Amniotic stem cell (primary cell): ENCODE measurements at regions not wholly inside any gene's neighbourhood (a gene's known extent, or its start where the extent isn't known, plus 50 kb on each side); places are given as distances from the start of the nearest gene placed in this dataset.

Experiments used
- DNase-seq: peaks from one replicate; lab custom pipeline; 2025; lab: John Stamatoyannopoulos, UW

- no peak for DNase-seq
Observed at GRCh38 chr18:24827501-24827900, 367.1 kb downstream of the HRH4 start.

GRCh38 chr18:24831081-24831480, 370.6 kb downstream of the HRH4 start:
- DNase-seq = no peak

GRCh38 chr18:24831871-24832665, 371.6 kb downstream of the HRH4 start:
- no peak for DNase-seq

- no peak for DNase-seq
Observed at GRCh38 chr18:24835751-24836150, 375.3 kb downstream of the HRH4 start.

DNA sequence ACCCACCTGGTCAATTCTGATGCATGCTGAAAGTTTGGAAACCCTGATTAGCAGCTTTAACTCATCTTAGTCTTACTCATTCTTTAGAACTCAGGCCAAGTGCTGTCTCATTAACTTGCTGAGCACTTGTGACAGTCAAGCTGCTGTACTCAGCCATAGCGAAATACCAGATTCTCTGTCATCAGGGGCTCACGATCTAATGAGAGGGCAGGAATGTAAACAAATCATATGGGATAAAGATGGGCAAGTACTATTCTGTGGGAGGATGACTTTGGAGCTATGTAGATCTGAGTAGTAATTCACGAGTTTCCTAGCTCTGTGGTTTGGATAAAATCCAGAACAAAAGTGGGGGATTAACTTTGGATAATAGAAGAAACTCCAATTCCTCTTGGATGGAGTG, 376.6 kb downstream of the HRH4 start:
- DNase-seq = no peak

DNA sequence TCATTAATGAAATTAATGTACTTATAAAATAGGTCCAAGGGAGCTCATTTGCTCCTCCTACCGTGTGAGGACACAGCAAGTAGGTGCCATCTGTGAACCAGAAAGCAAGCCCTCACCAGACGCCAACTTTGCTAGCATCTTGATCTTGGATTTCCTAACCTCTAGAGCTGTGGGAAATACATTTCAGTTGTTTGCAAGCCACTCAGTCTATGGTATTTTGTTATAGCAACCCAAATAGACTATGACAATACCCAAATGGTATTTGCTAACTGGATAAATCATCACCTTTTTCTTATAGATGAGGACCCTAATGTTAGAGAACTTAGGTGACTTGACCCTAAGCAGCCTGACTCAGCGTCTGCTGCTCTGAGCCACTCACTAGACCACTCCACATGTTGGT, 379.6 kb downstream of the HRH4 start:
- no peak for DNase-seq

- no peak for DNase-seq
Observed at GRCh38 chr18:24840640-24841039, 380.2 kb downstream of the HRH4 start.

GRCh38 chr18:24841536-24841935, 381.1 kb downstream of the HRH4 start:
- no peak for DNase-seq

DNA sequence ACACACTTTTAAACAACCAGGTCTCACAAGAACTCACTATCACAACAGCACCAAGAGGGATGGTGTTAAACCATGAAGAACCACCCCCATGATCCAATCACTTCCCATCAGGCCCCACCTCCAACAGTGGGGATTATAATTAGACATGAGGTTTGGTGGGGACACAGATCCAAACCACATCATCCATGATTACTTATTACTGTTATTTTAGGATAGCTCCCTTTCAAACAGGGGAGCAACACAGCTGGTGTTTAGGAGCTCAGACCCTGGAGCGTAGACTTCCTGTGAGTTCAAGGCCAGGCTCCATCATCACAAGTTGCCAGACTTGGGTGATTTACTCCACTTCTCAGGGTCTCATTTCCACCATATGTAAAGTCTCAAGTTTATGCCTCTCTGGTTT, 382.7 kb downstream of the HRH4 start:
- DNase-seq = no peak

DNA sequence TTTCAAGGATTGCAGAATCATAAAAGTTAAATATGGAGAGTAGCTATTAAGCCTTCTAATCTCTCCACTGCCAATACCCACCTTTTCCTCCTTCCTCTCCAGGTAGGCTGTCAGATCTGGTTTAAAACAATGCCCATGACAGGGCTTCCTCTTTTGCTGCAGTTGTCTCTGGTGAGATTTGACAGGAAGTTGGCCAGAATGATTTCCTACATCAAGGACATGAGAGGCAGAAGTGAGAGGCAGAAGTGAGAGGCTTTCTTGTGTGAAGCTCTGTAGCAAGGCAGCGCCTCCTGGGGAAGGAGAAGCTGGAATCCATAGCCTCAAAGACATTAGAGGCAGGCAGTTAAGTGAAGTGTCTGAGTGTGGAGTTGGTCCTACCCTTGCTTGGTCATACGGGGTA, 385.7 kb downstream of the HRH4 start:
- no peak for DNase-seq

DNA sequence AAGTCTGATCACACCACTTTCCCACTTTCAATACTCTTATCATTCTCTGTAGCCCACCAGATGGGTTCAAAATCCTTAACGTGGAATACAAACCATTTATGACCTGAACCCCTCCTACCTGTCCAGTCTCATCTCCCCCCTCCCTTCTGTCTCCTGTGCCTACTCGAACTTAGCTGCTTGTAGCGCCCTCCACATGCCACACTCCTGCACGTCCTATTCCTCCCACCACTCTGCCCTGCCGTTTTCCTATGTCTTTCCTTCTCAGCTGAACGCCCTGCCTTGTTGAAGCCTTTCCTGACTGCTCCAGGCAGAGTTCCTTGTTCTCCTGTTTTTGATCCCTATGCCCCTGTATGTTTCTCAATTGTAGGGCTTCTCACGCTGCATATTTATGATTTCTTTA, 390.1 kb downstream of the HRH4 start:
- no peak for DNase-seq

DNA sequence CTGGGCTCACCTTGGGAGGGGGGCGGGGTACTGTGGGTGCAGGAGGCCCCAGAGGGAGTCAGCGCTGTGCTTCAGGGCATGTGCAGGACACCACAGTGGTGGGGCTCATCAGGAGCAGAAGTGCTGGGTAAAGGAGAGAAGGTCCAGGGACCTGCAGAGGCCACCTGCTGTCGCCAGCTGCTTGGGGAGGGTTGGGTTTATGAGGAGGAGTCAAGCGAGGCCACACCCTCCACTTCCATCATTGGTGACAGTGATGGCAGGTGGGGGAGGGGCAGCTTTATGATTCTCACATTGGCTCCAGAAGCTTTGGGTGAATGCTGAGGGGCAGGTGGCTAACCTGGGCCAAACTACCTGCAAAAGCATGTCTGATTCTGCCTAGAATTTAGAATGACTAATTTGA, 392.6 kb downstream of the HRH4 start:
- no peak for DNase-seq

GRCh38 chr18:24860978-24861680, 400.7 kb downstream of the HRH4 start:
- DNase-seq = no peak

- no peak for DNase-seq
Observed at GRCh38 chr18:24862201-24862816, 401.9 kb downstream of the HRH4 start.

DNA sequence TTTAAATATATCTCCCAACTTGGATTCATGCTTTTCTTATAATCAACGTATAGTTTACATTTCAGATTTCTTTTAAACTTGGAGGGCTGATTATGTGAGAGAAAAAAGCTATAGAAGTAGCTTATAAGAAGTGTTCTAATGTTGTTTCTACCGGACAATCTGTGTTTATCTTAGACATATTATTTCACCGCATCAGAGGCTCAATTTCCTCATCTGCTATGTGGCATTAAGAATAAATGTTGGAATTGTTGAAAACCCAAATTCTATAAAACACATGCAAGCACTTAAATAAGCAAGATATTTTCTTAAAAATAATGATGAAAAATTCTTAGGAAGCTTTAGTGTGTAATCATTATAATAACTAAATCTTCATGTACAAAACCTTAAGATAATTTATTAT, 407.9 kb downstream of the HRH4 start:
- no peak for DNase-seq

- DNase-seq = no peak
Observed at GRCh38 chr18:24868760-24869237, 408.4 kb downstream of the HRH4 start.

- no peak for DNase-seq
Observed at GRCh38 chr18:24869285-24869684, 408.8 kb downstream of the HRH4 start.

DNA sequence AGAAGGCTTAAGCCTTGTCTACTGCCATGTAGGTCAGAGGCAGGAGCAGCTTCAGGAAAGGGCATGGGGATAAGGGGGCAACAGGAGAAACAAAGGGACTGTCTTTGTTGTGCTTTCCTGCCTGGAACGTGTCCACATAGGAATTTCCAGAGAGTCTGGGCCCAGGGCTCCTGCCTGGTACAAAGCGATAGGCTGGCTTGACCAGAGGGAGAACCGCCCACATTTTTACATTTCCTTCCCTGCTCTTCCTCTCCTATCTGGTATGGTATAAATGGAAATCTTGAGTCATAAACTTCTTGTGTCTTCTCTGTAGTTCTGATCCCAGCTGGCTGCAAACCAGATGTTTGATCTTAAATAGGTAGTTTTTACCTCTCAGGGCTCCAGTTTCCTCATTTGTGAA, 414.8 kb downstream of the HRH4 start:
- DNase-seq = no peak

GRCh38 chr18:24875777-24876176, 415.3 kb downstream of the HRH4 start:
- no peak for DNase-seq

DNA sequence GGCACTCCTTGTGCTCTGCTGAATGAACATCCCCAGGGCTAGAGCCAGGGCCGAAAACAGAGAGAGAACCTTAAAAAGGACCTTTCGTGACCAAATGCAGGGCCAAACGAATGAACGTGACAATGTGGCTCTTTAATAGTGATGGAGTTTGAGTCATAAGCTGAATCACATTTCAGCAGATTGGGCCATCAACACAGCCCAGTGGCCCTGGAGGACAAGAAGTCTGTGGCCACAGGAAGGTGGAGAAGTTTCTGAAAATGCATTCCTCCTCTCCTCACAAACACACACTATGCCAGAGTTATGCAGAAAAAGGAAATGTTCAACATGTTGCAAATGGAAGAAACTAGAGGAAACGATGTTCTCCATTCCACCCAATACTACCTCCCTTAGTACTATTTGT, 415.8 kb downstream of the HRH4 start:
- no peak for DNase-seq

- DNase-seq = no peak
Observed at GRCh38 chr18:24877066-24877465, 416.6 kb downstream of the HRH4 start.

GRCh38 chr18:24877546-24877945, 417.1 kb downstream of the HRH4 start:
- no peak for DNase-seq

DNA sequence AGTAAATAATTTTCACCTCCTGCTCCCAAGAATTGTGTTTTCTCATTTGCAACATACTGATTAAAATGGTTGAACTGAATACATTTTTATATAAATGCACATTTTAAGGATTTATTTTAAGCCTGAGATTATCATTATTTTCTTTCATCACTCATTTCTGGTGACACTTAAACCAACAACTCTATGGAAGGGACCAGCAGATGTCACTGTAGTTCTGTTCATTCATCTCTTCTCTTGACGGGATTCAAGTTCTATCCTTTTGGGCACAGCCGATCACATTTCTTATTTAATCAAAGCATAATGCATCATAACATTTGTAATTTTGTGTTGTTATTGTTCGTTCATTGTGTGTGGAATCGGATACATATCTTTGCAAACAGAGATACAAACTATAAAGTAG, 417.9 kb downstream of the HRH4 start:
- DNase-seq = peak; percentile 4
